ENCODE measurements at regions not wholly inside any gene's neighbourhood (a gene's known extent, or its start where the extent isn't known, plus 50 kb on each side); places are given as distances from the start of the nearest gene placed in this dataset.
"Not testable (repeated sequence)": the region's sequence is repeated elsewhere in the genome, so short reads cannot be mapped to it uniquely, and the experiment has no call there.

DNA sequence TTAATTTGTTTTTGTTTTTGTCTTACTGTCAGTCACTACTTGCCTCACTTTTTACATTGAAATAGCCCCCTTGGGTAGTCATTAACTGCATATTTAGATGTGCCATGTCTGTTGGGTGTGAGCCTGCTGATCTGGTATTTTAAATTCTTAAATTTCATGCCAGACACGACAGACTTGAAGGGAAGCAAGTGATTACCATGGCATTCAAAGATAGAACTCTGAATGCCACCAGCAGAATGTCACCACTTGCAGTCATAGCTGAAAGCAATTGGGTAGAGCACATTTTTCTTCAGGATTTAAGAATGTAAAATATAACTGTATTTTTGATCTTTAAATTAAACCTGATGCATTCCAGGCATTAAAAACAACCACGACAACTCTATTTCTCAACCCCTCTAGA, 396.5 kb upstream of the ATP10A start:
- DNase-seq, result no peak

DNA sequence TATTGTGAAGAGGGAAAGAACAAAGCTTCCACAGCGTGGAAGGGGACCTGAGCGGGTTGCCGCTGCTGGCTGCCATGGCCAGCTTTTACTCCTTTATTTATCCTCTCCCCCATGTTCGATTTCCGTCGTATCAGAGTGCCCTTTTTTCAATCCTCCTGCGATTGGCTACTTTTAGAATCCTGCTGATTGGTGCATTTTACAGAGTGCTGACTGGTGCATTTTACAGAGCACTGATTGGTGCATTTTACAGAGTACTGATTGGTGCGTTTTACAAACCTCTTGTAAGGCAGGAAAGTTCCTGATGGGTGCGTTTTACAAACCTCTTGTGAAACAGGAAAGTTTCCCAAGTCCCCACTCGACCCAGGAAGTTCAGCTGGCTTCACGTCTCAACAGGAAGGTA, 381.7 kb upstream of the ATP10A start:
- not testable (repeated sequence) for DNase-seq

DNA sequence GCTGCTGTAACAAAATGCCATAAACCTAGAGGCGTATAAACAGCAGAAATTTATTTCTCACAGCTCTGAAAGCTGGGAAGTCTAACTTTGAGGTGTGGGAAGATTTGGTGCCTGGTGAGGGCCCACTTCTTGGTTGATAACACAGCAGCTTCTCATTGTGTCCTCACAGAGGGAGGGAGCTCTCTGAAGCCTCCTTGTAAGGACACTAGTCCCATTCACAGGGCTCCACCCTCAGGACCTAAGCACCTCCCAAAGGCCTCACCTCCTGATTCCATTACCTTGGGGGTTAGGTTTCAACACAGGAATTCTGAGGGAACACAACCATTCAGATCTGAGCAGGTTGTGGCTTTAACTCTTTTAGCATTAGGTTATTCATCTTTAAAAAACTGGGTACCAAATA, 380.3 kb upstream of the ATP10A start:
- DNase-seq, result no peak

DNA sequence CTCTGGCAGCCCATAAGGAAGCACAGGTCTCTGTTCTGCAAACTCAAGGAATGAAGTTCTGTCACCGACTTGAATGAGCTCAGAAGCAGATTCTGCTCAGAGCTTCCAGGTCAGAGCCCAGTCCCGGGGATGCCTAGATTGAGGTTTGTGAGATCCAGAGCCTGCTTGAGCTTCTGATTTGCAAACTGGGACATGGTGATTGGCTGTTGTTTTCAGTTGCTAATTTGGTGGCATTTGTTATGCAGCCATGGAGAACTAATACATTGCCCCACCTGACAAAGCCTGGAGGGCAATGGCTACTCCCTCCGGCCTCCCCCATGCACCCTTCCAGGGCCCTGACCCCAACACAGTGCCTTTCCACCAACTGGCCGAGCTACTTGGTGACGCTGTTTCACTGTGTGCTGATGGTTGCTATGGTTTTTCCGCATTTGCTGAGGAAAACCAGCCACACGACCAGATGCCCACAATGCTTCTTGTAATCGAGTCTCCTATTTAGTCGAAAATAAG, 379.5 kb upstream of the ATP10A start:
- DNase-seq, result no peak

DNA sequence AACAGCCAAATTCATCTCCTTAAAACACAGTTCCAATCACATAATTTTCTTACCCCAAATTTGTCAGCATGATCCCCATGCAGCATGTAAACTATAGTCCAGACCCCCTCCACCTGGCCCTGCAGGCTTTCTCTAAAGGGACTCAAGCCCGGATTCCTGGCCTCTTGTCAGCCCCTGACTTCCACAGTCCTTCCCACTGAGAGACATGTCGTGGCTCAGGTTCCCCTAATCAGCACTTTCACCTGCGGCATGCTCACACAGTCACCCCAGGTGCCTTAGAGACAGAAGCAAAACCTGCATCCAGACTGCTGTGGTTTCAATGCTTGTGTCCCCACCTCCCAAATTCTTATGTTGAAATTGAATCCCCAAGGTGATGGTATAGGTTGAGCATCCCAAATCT, 372.7 kb upstream of the ATP10A start:
- DNase-seq, result no peak

DNA sequence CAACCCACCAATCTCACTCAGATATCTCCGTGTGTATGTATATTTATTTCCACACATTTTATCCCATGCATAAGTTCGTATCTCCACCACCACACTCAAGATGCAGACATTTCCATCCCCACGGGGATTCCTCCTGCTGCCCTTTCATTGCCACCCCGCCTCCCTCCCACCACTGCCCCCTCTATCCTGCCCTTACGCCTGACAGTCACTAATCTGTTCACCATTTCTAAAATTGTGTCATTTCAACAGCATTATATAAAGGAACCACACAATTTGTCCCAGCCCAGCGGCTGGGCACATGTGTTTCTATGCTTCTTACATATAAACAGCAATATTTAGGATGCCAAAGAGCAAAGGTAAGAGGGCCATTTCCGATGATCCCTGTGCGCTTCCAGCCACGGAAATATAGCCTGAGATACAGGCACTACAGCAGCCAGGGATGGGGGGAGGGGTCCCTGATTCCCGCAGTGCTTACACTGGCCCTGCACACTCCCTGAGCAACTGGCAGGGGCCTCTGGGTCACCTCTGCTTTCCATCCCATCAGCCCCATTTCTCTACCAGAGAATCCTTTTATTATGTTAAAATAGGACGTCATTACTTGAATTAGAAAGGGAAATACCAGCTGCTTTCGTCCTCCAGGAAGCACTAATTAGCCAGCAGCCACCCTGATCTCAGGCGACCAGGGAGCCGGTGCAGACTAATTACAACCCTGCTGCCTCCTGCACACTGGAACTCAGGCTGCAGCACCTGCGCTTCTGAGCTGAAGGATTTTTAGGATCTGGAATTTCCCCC, 372.0 kb upstream of the ATP10A start:
- no peak for DNase-seq

DNA sequence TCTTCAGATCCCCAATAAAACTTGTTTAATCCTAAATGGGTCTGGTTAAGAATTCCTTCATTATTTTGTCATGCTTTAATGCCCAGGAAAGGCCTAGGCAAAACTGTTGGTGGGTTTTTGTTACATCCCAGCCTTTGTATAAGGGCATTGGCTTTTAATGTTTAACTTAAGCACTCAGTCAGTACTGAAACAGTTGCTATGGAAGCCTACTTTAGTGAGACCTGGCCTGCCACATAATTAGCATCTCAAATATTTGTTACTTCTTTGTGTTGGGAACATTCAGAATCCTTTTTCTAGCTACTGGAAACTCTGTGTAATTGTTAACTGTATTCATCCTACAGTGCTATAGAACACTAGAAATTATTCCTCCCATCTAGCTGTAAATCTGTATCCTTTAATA, 369.6 kb upstream of the ATP10A start:
- DNase-seq, result no peak

DNA sequence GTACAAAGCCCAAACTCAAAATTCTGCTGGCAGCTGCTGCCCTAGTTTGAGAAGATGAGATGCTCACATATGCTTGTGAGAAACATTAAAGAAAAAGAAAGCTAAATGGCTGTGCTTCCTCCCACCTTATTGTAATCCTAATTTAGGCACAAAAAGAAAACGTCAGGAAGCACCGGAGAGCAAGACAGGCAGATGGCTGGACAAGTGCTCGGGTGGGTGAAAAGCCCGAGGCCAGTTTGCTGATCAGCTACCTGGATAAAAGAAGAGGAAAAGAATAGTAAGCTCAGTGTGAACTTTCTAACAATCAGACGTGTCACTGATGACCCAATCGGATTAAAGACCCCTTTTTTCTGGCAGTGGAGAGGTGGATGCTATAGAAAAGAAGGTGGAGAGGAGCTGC, 368.0 kb upstream of the ATP10A start:
- DNase-seq, result no peak

DNA sequence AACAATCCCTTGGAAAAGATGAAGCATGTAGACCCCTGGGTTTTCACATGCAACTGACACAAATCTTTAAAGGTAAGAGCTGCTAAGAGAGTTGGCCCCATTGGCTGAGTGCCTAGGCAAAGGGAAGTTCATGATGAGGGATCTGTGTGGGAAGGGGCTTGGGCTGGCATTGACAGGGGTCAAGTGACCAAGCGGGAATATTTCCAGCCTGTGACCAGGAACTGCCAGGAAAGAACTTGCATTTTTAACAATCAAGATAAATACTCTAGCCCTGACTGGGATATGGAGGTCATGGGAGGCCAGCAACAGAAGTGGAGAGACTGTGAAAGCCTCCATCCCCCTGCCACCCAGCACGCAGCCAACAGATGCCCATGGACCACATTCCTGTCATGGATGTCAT, 361.1 kb upstream of the ATP10A start:
- DNase-seq, result no peak

DNA sequence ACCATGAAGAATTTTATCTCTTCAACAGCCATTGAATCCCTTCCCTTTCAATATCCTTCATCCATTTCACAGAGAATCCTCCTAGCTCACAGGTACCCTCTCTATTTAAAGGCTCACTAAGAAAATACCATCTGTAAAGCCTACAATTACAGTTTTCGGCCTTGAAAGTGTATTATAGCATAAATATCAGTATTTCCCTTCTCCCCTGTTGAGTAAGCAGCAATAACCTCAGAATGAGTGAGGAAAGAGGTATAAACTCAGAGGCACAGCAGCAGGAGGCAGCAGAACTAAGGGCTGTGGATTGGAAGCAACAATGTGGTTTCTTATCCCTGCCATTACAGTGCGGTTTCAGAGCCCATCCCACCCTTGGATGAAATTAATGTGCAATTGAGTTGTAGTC, 360.6 kb upstream of the ATP10A start:
- DNase-seq, result no peak

DNA sequence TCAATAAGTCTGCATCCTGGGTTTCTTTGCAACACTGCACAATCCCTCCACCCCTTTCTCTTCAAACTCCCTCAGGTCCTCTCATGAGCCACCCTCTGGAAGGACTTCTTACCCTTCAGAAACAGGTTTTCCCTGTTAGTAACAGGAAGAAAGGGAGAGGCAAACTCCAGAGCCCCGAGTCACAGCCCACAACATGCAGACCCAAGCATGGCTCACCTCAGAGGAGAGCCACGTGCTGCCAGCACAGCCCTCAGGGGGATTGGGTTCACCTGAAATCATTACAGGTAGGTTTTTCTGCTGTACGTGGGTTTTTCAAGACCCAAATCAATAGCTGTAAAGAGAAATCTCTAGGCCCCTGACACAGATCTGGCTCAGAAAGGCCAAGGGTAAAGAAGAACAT, 359.7 kb upstream of the ATP10A start:
- no peak for DNase-seq

DNA sequence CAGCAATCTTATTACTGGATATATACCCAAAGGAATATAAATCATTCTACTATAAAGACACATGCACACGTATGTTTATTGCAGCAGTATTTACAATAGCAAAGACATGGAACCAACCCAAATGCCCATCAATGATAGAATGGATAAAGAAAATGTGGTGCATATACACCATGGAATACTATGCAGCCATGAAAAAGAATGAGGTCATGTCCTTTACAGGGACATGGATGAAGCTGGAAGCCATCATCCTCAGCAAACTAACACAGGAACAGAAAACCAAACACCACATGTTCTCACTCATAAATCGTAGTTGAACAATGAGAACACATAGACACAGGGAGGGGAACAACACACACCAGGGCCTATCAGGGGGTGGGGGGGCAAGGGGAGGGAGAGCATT, 353.9 kb upstream of the ATP10A start:
- DNase-seq, result not testable (repeated sequence)

DNA sequence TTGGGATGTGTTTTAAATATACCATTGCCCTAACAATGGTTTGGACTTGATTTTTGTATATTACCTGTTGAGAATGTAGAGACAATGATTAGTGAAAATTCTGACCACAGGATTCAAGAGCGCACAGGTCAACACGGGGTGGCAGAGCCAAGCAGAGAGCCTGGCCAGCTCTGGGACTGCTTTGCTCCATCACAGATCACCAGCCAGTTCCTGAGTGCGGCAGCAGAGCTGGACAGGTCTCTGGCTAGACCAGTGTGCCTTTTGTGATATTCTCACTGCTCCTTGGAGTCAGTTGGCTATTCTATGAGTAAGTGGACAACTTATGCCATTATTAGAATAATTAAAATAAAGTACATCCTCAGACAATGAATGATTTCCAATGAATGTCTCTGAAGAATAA, 351.2 kb upstream of the ATP10A start:
- no peak for DNase-seq

DNA sequence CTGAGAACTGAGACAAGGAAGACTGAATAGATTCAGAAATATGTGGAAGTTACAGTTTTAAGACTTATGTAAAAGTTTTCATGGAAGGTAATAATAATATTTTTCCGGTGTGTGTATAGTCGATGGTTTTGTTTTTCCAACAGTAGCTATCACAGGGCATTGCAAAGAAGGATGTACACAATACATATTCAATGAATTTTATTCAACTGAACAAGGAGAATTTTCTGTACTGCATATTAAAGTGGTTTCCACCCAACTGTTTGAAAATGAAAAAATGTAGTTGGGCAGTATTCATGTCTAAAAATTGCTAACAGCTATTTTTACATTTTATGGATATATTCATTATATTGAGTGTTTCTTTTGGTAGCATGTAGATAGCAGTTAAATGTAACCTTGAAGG, 350.3 kb upstream of the ATP10A start:
- DNase-seq, result no peak

DNA sequence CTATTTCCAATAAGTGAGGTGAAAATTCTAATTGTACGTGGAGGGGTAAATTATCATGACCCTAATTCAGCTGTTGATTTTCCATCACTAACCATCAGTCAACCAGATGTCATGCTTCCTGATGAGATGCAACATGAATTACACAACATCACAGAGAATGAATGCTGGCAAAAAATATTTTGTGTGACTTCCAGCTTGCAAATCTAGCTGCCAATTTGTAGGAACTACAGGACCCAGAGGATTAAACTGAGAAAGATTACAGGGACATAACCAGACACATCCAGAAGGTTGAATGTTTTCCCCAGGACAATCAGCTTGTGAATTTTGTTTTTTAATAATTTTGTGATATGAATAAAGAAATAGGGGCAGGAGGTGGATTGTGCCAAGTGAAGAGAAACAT, 349.0 kb upstream of the ATP10A start:
- DNase-seq, result no peak

DNA sequence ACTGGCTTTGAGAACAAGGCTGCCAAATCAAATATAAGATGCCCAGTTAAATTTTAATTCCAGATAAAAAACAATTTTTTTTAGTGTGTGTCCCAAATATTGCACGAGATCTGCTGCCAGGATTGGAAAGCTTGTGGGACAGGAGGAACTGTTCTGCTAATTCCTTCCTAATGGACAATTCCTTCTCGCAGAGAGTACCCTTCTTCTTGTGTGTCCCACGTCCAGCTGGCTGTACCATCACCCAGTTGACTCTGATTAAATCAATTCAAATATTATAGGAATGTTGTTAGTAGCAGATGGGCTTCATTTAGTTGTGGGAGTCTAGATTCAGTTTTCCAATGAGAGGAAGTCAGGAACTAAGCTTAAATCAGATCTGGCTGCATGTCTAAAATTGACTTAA, 347.9 kb upstream of the ATP10A start:
- DNase-seq, result no peak

DNA sequence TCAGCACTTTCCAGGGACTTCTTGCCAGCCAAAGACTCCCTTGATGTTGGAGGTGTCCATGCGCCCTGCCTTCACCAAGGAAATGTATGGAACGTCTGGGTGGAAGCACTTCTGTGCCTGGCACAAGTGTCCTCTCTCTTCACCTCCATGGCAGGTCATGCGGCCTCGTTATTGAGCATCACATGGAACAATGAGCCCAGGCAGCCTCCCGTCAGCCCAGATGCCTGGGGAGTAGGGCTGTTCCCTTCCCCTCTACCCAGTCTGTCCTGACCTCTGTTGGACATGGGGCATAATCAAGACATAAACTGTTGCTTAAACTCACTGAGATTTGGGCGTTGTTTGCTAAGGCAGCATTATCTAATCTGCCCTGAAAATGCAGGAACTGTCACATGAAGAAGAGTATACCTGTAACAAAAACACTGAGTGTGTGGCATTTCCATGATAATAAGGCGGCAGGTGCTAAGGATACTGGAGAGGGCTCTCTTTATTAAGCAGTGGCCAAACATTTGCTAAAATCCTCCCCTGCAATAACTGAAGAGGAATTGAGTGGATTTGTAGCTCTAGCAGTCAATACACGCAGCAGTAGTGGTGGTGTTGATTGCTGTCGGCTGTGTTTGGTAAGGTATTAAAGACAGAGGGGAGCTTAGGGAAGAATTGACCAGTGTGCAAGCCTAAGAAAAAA, 338.2 kb upstream of the ATP10A start:
- DNase-seq, result peak; percentile 14

DNA sequence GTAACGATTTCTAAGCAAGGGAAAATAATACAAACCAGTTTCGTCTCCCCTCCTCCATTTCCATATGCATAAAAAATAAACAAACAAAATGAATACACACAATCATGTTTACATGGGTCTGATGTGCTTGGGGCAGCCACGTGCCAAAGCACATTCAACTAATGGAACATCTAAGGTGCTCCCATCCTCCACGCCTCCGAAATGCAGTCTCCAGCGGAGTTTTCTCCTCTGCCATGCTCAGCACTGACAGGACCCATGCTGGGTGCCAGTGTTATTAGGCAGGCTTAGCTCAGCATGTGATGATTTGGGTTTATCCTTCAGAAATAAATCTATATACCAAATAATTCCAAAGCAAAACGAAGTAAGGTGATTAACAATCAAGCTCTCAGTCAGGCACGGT, 337.3 kb upstream of the ATP10A start:
- DNase-seq, result no peak

DNA sequence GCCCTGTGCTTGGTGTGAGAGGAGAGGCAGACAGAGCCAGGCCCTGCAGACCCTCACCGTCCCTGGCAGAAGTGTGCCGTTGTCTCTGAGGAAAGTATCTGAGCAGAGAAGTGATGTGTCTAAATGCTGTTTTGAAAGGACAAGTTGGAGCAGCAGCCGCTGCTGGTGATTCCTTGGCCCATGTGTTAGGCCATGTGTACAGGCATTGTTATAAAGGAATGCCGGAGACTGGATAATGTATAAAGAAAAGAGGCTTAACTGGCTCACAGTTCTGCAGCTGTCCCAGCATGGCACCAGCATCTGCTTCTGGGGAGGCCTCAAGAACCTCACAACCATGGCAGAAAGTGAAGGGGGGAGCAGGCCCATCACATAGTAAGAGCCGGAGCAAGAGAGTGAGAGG, 334.6 kb upstream of the ATP10A start:
- no peak for DNase-seq

DNA sequence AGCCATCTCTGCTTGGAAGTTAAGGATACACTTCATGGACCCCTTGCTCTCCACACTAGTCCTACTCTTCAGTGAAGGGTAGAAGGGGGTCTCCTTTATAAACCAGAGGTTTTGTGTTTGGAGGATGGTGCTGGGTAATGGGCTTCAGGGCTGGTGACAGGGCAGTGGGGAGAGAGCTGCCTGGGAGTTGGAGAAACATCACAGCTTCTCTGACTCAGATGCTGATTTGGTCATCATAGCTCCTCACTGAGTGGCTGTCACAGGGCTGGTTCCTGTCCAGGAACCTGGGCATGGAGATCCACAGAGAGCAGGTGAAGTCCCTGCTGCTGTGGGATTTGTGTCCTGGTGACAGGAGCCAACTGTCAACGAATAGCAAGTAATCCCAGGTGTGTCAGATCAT, 333.9 kb upstream of the ATP10A start:
- DNase-seq, result no peak

DNA sequence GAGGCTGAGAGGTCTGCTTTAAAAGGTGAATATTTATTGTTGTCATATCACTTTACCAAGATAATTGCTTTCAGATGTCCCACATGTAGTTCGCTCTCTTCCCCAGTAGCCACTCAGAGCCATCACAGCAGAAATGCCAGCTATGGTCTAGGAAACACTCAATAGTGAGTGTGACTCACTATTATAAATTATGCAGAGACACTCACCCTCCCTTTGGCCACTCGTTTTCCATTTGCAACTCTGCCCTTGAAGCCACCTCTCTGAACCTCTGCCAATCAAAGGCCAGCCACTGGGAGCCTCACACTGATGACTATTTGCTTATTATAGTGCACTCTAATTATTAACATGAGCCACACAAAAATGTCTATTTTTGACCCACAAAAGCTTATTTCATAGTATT, 328.1 kb upstream of the ATP10A start:
- no peak for DNase-seq

DNA sequence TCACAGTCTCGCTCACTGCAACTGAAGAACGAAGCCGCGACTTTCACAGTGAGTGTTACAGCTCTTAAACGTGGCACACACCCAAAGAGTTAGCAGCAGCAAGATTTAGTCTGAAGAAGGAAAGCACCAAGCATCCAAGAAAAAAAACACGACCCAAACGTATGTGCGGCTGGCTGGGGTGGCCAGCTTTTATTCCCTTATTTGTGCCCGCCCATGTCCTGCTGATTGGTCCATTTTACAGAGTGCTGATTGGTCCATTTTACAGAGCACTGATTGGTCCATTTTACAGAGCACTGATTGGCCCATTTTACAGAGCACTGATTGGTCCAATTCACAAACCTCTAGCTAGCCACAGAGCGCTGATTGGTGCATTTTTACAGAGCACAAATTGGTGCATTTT, 323.0 kb upstream of the ATP10A start:
- not testable (repeated sequence) for DNase-seq

DNA sequence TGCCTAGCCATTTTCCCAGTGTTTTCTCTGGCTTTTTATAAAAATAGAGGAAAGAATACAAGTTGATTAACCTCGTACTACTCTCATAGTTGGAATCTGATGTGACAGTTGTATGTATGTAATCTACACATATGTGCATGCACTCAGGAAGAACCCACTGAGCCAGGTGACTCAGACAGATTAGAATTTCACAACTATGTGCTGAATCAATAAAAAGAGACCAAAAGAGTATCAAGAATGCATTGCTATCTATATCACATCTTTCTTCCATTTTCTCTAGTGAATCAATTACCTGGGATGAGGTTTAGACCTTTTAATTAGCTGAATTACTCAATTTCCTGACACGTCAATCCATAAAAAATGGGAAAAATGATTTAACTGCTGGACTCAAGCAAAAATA, 319.3 kb upstream of the ATP10A start:
- DNase-seq, result no peak

DNA sequence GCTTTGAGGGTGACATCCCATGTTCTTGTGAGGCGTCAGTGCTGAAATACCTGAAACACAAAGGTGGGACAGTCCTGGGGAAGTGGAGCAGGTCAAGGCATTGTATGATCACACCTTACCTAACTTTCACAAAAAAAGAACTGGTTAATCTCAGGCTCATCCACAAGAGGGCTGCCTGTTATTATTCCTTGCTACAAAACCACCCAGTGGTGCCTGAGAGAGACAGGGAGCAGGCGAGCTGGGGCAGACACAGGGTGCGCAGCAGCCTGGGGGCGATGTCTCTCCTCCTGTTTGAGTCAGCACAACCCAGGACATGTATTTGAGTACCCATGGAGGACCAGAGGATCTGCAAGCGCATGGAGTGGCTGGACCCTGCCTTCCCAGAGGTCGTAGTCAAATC, 316.8 kb upstream of the ATP10A start:
- DNase-seq, result no peak
